Caco-2 (cell line): ENCODE measurements at regions not wholly inside any gene's neighbourhood (a gene's known extent, or its start where the extent isn't known, plus 50 kb on each side); places are given as distances from the start of the nearest gene placed in this dataset.

Source experiments
- BruUV-seq: library from RNA; stranded (reverse); fragments of 400-500 nt; replicated peaks from 2 replicates; lab custom pipeline; 2021; lab: Mats Ljungman, UMichigan
- CTCF ChIA-PET: fragments of 300-600 bp; sonication (Branson Sonifier 250); formaldehyde crosslinking; loops from one replicate; lab custom pipeline; 2022; ENCODE audit warnings: antibody characterized with exemption; lab: Charles Lee
- POLR2A ChIA-PET: fragments of 300-600 bp; sonication (Branson Sonifier 250); formaldehyde crosslinking; loops from one replicate; lab custom pipeline; 2022; ENCODE audit warnings: antibody characterized with exemption; lab: Charles Lee
- DNase-seq, 2 experiments: peaks; one replicate each; pipeline versions ENCODE4 v3.0.0 to v3.0.0-alpha.2; 2020 to 2022
- H3K27me3 ChIP-seq: replicated peaks from 2 replicates; pipeline ENCODE4 v1.6.0; 2011; ENCODE audit warnings: low read length; ENCODE audit not compliant: control insufficient read depth, insufficient read depth
- H3K36me3 ChIP-seq: 2 replicates; pipeline ENCODE4 v1.5.1; 2011; ENCODE audit warnings: low read length; ENCODE audit not compliant: control insufficient read depth, insufficient read depth
- H3K4me1 ChIP-seq: fragments of 250-450 bp; sonication (Bioruptor Pico); 2 replicates; pipeline ENCODE4 v1.5.1; 2020; ENCODE audit warnings: mild to moderate bottlenecking
- H3K4me3 ChIP-seq: 2 replicates; pipeline ENCODE4 v1.5.1; 2011; ENCODE audit warnings: low read depth, mild to moderate bottlenecking, control low read depth, low read length
- H3K9me3 ChIP-seq: fragments of 250-450 bp; sonication (Bioruptor Pico); 2 replicates; pipeline ENCODE4 v1.5.1; 2020; ENCODE audit warnings: mild to moderate bottlenecking, moderate library complexity
- H3K27ac Mint-ChIP-seq: one replicate; pipeline ENCODE4 v1.8.0; 2022; ENCODE audit warnings: mixed read lengths; ENCODE audit not compliant: unreplicated experiment
- H3K27me3 Mint-ChIP-seq: one replicate; pipeline ENCODE4 v1.8.0; 2022; ENCODE audit warnings: mixed read lengths; ENCODE audit not compliant: insufficient read depth, unreplicated experiment
- H3K36me3 Mint-ChIP-seq: one replicate; pipeline ENCODE4 v1.8.0; 2022; ENCODE audit warnings: mild to moderate bottlenecking, mixed read lengths; ENCODE audit not compliant: insufficient read depth, unreplicated experiment
- H3K4me1 Mint-ChIP-seq: one replicate; pipeline ENCODE4 v1.8.0; 2022; ENCODE audit warnings: low read depth, mixed read lengths; ENCODE audit not compliant: unreplicated experiment
- H3K4me3 Mint-ChIP-seq: one replicate; pipeline ENCODE4 v1.8.0; 2022; ENCODE audit warnings: mild to moderate bottlenecking, moderate library complexity, mixed read lengths; ENCODE audit not compliant: unreplicated experiment
- H3K9me3 Mint-ChIP-seq: one replicate; pipeline ENCODE4 v1.8.0; 2022; ENCODE audit warnings: mixed read lengths; ENCODE audit not compliant: unreplicated experiment
- CTCF ChIP-seq, 2 experiments: fragments of 200-600 bp in 1 of 2; IDR thresholded peaks; 1 replicate in 1 of 2; 2 replicates in 1 of 2; pipeline versions ENCODE4 v1.5.1 to v1.8.0; 2011 to 2022; ENCODE audit warnings: antibody characterized with exemption in 1 of 2, control low read depth in 1 of 2, inconsistent platforms in 1 of 2, low read depth in 1 of 2, low read length in 1 of 2, mild to moderate bottlenecking in 1 of 2, moderate library complexity in 1 of 2; ENCODE audit not compliant: insufficient read depth in 1 of 2, severe bottlenecking in 1 of 2, unreplicated experiment in 1 of 2
- intact Hi-C: fragments of 100-400 bp; cut with micrococcal nuclease; formaldehyde crosslinking; loops from one replicate; pipeline ENCODE4 v1.10.0; 2022; ENCODE audit not compliant: unreplicated experiment

GRCh38 chr2:45154606-45155155 lies 145.4 kb upstream of the SIX2 start:
- Mint-ChIP-seq H3K4me3 (no peak overlapping the region), H3K36me3 (no peaks in the 10 kb centered on the region)

DNA sequence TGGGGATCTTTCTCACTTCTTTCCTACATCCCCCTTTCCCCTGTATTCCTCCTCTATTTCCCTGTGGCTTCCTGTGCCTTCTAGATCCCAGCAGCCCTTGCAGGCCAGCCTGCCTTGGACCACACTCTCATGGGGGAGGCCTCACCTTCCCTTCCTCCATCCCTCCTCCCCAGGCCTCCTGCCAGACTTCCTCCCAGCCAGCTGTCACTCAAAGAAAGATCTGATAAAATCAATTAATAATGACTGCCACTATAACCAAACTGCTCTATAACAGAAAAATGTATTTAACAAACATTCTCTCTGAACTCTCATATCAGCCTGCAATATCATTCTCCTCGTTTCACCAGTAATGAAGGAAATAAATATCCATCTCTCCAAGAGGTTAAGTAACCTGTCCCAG lies 144.9 kb upstream of the SIX2 start:
- no peaks in the 10 kb centered on the region for H3K9me3 Mint-ChIP-seq
- H3K27me3 Mint-ChIP-seq = peaks cover 12% of the 10 kb centered on the region
- H3K36me3 ChIP-seq = no peaks in the 10 kb centered on the region
- no peaks in the 10 kb centered on the region; the same call in 1 of the 2 replicates for H3K9me3 ChIP-seq
- no TSS peak for BruUV-seq
- CTCF ChIA-PET = no interaction called here
- H3K36me3 Mint-ChIP-seq = no peaks in the 10 kb centered on the region
- intact Hi-C loops = no loop called here
- H3K27ac Mint-ChIP-seq = no peak overlapping the region
- H3K4me3 Mint-ChIP-seq = no peak overlapping the region
- TF ChIP-seq CTCF (IDR thresholded peaks at IDR 0.05; ENCODE audit: insufficient read depth in 1 of 2, low read depth in 1 of 2, low read length in 1 of 2, severe bottlenecking in 1 of 2, unreplicated experiment in 1 of 2) = no peak
- no peaks in the 10 kb centered on the region for H3K4me1 ChIP-seq
- H3K4me3 ChIP-seq = no peak overlapping the region
- no peaks in the 10 kb centered on the region for H3K27me3 ChIP-seq
- H3K4me1 Mint-ChIP-seq = no peaks in the 10 kb centered on the region
- POLR2A ChIA-PET = no interaction called here
- DNase-seq = no peak

More at GRCh38 chr2:45154606-45155155, 145.4 kb upstream of the SIX2 start:
- H3K9me3 ChIP-seq = no peaks in the 10 kb centered on the region; the same call in 1 of the 2 replicates
- ChIA-PET POLR2A (no interaction called here), CTCF (no interaction called here)
- H3K4me1 ChIP-seq = no peaks in the 10 kb centered on the region
- intact Hi-C loops = no loop called here
- BruUV-seq = no TSS peak
- Mint-ChIP-seq H3K9me3 (no peaks in the 10 kb centered on the region), H3K4me1 (no peaks in the 10 kb centered on the region), H3K27me3 (peaks cover 12% of the 10 kb centered on the region), H3K27ac (no peak overlapping the region)
- no peak for TF ChIP-seq CTCF (IDR thresholded peaks at IDR 0.05; ENCODE audit: insufficient read depth in 1 of 2, low read depth in 1 of 2, low read length in 1 of 2, severe bottlenecking in 1 of 2, unreplicated experiment in 1 of 2)
- H3K36me3 ChIP-seq = no peaks in the 10 kb centered on the region
- no peak for DNase-seq
- no peaks in the 10 kb centered on the region for H3K27me3 ChIP-seq
- H3K4me3 ChIP-seq = no peak overlapping the region

- no TSS peak for BruUV-seq
- no peaks in the 10 kb centered on the region; the same call in 1 of the 2 replicates for H3K9me3 ChIP-seq
- no peaks in the 10 kb centered on the region for H3K36me3 Mint-ChIP-seq
- no peaks in the 10 kb centered on the region for H3K36me3 ChIP-seq
- H3K27me3 Mint-ChIP-seq = peaks cover 21% of the 10 kb centered on the region
- no peak for TF ChIP-seq CTCF (IDR thresholded peaks at IDR 0.05; ENCODE audit: insufficient read depth in 1 of 2, low read depth in 1 of 2, low read length in 1 of 2, severe bottlenecking in 1 of 2, unreplicated experiment in 1 of 2)
- no peak overlapping the region for H3K27ac Mint-ChIP-seq
- H3K9me3 Mint-ChIP-seq = no peaks in the 10 kb centered on the region
- no peak overlapping the region for H3K4me3 ChIP-seq
- no peaks in the 10 kb centered on the region for H3K4me1 ChIP-seq
- no peak overlapping the region for H3K4me3 Mint-ChIP-seq
- DNase-seq = no peak
- H3K4me1 Mint-ChIP-seq = no peaks in the 10 kb centered on the region
- no peaks in the 10 kb centered on the region for H3K27me3 ChIP-seq
- intact Hi-C loops = no loop called here
- ChIA-PET CTCF (no interaction called here), POLR2A (no interaction called here)
These were observed 143.9 kb upstream of the SIX2 start for GRCh38 chr2:45153121-45153520.
